CD4-positive, alpha-beta T cell treated with Interleukin-6 for 4 hours (primary cell): ENCODE measurements at regions not wholly inside any gene's neighbourhood (a gene's known extent, or its start where the extent isn't known, plus 50 kb on each side); places are given as distances from the start of the nearest gene placed in this dataset.

Experiments used
- DNase-seq: peaks from one replicate; pipeline ENCODE4 v3.0.0-alpha.2; 2020; ENCODE audit warnings: mixed read lengths

DNA sequence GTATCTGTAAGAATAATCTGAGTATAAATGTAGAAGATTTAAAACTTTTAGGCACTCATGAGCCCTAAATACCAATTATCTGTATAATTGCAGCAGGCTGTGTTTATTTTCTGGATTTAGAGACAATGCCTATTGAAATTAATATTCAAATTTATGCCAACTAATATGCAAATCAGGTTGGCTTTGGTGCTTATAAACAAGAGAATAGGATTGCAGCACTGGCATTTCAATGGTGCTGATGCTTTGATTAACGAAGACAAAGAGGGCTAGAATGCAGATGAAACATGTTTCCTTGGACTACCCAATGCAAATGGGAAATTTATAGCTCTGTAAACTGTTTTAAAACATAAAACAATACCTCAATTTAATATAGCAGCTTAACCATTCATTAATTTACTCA lies 70.7 kb upstream of the GATB start:
- no peak for DNase-seq

DNA sequence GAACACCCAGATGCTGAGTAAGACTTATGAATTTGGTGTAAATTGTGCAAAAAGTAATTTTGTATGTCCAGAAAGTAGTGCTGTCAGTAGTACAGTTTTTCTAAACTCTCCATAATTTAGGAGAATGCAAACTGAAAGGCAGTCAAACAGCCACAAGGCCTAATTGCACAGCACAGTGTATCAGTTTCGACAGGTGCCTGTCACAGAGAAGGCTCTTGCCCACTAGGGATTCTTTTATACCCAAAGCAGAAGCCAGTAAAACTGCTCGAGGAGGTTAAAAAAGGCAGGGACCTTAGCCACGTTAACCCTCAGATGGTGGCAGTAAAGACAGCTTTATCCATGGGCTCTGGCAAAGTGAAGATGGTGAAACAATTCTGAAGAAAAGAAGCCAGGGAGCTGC lies 69.4 kb upstream of the GATB start:
- DNase-seq: no peak

- no peak for DNase-seq
Measured at GRCh38 chr4:151829309-151829708, 68.5 kb upstream of the GATB start.

DNA sequence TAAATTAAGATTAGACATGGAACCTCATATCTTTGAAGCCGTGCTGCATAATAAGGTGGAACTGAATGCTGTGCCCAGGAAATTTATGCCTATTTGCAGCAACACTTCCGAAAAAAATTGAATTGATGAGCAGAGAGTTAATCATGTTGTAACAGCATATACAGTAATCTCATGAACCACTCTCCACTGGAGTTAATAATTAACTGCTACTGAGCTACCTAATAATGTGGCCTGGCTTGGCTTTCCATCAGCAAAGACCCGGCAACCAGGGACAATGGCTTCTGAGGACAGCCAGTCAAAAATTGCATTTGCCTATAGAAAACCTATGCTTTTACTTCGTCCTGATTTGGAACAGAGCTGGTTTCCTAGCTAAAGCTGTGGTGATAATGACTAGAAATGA lies 63.8 kb upstream of the GATB start:
- no peak for DNase-seq

DNA sequence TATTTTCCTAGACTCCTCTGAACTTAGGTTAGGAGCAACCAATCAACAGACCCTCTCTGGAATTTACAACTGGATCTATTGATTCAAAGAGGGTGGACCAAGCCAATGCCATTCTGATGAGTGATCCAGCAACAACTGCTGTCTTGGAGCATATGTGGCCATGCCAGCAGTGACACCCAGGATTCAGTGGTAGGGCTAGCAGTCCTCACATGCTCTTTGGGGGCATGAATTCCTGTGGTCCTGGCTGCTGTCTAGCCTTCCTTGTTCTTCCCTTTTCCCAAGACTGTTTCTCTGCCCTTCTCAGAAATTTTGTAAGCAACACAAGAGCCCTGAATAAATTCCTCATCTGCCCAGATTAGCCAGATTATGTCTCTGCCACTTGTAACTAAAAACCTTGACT lies 61.5 kb upstream of the GATB start:
- DNase-seq: no peak

GRCh38 chr4:151820004-151820403 lies 59.2 kb upstream of the GATB start:
- DNase-seq: no peak

GRCh38 chr4:151811403-151811802 lies 50.6 kb upstream of the GATB start:
- no peak for DNase-seq
